HG03460 (cell line): ENCODE measurements at regions not wholly inside any gene's neighbourhood (a gene's known extent, or its start where the extent isn't known, plus 50 kb on each side); places are given as distances from the start of the nearest gene placed in this dataset.
"Not testable (repeated sequence)": the region's sequence is repeated elsewhere in the genome, so short reads cannot be mapped to it uniquely, and the experiment has no call there.

Experiments used
- ATAC-seq: cut with Tn5 transposase; IDR thresholded peaks from one replicate; pipeline ENCODE4 v1.9.1; 2021; ENCODE audit not compliant: unreplicated experiment

DNA sequence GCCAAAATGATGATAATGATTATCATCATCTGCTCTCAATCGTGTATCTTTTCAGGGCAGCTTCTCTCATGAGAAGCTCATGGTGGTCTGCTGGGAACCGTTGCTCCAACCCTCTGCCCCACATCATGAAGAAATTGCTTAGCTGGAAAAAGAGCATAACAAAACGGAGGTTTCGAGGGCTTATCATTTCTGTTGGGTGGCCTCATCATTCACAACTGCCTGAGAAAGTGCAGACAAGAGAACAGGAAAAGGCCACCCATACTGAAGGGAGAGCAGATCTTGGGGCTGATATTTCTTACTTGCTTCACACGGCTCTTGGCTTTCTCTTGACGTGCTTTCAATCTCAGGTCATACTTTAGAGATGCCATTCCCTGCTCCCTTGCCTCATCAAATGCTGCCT, 471.6 kb downstream of the CD83 start:
- no peak for ATAC-seq

DNA sequence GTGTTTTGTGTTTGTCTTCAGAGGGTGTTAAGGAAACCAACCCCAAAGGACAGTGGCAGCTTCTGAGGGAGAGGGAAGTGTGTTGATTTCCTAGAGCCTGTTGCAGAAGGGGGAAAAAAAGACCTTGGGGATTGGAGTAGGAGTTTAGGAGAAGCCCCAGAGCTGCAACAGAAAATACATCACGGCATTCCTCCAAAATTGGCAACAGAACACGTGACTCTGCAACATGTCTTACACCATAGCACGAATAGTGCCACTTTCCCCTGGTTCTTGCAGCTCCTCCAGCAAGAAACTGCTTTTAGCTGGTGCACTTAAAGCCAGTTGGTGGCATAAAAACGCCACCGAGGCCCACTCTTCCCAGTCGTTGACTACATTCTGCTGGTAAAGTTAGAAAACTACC, 473.0 kb downstream of the CD83 start:
- no peak for ATAC-seq

DNA sequence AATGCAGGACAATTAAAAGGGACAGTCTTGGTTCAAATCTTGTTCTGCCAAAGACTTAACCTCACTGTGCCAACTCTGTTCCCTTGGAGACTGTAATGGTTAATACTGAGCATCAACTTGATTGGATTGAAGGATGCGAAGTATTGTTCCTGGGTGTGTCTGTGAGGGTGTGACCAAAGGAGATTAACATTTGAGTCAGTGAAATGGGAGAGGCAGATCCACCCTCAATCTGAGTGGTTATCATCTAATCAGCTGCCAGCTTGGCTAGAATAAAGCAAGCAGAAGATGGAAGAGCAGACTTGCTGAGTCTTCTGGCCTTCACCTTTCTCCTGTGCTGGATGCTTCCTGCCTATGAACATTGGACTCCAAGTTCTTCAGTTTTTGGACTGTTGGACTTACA, 474.4 kb downstream of the CD83 start:
- ATAC-seq, result no peak

DNA sequence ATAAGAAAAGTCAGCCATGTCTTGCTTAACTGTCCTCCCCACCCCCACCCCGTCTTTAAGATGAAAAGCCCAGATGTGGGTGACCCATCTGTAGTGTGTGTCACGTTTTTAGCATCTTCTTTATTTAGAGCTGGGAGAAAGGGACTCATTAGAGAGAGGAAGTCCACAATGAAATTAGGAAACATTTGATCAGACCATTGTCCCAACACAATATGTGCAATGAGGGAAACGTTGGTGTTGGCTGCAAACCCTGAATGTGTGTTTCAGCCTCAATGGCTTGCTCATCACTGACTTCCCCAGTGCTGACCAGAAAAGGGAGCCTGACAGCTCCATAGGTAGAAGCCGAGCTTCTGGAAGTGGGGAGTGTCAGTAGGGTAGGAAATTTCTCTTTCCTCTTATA, 475.7 kb downstream of the CD83 start:
- ATAC-seq, result no peak

DNA sequence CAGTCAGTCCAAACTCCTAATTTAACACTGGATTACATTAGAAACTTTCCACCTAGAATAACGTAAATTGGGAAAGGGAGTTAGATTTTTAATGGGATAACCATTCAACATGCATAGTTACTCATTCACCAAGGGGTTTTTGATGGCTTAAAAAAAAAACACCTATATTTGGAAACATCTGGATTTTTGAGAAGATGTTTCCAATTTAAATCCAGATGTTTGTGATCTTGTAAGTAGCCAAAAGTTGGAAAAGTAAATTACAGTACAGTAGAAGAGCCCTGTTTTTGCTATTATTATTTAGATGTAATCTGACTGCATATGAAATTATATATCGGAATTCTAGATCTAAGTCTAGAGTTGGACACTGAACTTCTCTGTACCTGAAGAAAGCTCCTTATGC, 478.2 kb downstream of the CD83 start:
- ATAC-seq, result no peak

DNA sequence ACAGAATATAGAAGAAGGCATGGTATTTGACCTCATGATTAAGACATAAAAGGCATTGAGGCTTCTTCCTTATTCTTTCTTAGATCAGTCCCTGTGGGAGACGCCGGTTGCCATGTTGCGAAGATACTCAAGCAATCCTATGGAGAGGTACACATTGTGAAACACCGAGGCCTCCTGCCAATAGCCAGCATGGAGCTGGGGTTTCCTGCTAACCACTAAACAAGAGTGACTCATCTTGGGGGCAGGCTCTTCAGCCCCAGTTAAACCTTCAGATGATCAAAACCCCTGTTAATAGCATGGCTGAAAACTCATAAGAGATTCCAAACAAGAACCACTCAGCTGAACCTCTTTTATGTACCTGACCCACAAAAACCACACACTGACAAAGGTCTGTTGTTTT, 478.8 kb downstream of the CD83 start:
- no peak for ATAC-seq

DNA sequence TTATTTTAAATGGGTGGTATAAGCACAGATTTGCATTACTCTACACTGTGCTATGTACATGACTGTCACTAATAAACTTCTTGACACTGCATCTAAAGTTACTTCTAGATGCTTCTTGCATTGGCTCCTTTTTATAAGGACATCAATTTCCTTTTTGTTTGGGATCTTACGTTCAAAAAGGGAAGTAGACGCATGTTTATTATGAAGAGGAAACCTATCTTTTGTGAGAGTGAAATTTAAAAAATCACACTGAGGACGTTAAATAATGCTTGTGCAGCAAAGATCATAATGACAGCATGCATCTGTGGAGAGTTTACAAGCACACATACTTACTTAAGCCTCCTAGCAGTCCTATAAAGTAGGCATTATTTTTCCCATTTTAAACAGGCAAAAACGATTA, 479.5 kb downstream of the CD83 start:
- ATAC-seq, result no peak

DNA sequence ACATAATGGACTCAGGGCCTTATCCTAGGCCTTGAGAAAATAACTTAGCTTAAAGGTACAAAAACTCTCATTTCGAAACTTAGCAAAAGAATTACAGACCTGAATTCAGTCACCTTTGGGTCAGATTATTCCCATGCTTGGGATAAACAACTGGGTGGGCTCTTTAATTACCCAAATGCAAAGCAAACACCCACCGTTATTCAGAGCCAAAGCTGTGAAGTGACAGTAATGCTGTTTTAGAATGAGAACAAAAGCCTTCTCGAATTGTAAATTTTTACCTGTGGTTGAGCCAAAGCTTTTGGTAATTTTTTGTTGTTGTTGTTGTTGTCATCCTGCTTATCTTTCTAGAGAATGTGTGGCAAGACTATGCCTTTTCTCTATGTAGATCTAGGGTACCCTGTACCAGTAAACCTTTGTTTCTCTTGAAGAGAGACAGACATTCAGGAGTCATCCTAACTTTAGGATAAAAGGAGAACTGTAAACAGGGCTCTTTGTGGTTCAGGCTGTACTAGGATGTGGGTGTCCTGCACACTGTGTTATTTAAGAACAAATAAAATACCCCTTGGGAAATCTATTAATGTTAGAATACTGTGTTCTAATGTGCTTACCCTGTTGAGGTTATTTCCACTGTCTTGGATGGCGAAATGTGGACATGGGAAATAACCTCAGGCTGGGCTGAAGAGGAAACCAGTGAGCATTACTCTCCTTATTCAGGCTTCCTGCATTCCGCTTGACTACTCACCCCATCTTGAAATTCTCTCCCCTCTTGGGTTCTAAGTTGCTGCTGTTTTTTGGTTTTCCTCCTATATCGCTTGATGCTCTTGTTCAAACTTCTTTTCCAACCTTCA, 480.7 kb downstream of the CD83 start:
- ATAC-seq, result no peak

DNA sequence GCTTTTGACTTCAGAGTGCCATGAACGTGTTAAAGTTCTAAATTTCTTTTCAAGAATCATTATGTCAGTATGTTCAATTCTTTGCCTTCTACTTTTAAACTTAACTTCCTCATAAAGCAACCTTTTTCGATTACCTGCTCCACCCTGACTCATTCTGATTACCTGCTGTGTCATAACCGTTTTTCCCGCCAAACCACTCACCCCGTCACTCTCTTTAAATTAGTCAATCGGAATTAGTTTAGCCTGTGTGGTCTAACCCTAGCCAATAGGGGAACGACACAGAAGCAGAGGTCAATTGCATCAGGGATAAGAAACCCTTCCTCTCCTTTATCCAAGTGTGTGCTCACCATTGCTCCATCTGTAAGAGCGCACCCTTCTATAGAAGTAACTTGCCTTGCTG, 482.7 kb downstream of the CD83 start:
- not testable (repeated sequence) for ATAC-seq

DNA sequence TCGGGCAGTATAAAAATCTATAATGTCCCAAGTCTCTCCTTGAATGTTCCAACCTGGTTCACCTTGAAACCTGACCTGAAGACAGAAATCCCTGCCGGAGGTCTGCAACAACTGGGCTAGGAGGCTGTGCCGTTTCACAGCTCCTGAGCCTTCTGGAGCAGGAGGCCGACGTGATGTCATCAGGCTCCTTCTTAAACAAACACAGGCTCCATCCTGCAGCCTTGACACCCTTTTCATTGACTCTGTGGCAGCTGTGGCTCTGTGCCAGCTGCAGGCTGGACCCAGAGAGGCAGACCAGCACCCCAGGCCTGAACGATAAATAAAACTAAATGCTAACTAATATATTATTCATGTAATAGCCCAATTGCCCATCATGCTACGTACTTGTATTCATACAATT, 483.9 kb downstream of the CD83 start:
- no peak for ATAC-seq

DNA sequence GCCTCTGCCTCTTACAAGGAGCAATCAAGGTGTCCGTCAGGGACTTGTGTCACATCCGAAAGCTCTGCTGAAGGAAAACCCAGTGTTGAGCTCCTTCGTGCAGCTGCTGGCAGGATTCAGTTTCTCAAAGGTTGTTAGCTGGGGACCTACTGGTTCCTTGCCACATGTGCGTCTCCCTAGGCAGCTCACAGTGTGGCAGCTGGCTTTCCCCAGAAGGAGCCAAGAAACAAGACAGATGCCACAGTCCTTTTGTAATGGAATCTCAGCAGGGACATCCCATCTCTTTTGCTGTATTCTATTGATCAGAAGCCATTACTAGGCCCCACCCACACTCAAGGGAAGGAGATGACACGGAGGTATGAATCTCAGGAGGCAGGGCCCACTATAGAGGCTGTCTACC, 488.8 kb downstream of the CD83 start:
- ATAC-seq, result no peak

DNA sequence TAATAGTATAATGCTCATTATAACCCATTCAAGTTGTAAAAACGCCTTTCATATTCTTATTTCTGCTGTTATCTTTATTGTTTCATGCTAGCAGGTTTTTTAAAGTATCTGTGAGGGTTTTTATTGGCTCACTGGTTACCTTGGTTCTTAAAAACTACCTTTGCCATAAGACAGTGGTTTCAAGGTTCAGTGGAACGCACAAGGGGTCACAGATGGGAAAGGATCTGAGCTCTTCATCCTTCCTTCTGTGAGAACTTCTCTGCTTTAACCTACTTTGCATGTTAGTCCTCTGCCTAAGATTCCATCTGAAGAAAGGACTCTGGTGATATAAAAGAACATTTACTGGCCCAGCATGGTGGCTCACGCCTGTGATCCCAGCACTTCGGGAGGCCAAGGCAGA, 492.6 kb downstream of the CD83 start:
- no peak for ATAC-seq

DNA sequence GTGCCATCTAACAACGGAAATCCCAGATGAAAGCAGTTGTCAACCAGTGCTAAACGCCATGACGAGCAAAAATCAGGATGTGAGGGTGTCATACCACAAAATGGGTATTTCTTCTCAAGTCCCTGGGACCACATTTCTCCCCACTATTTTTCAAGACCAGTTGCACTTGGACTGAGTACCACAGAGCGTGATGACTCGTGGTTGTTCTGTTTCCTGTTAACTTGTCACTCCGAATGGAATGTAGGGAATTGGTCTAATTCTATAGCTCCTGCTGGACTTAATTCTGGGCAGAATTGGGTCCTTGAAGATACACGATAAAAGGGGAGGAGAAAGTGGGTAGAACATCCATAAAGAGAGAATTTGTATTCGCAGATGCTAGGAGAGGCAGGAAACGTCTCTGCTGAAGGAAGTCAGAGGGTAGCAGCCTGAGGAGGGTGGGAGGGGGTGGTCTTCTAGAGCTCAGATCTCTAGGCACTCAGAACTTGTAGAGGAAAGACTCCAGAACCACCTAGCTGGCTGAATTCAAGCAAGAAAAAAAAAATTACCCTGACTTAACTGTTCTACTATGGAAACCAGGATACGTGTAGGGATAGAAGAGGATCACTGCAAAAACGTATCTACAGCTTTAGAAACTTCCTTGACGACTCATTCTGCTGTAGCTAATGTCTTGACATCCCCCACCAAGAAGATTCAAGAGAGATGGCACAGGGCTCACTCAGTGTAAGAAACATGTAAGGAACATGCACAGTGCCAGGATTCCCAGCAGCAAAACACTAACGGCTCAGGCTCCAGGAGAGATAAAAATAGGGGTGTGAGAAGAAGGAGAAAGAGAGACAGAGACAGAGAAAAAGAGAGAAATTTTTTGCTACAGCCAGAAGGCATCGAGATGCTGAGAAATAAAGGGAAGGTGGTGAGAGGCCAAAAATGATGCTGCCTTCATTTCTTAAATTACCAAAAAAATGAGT, 494.7 kb downstream of the CD83 start:
- ATAC-seq, result no peak

DNA sequence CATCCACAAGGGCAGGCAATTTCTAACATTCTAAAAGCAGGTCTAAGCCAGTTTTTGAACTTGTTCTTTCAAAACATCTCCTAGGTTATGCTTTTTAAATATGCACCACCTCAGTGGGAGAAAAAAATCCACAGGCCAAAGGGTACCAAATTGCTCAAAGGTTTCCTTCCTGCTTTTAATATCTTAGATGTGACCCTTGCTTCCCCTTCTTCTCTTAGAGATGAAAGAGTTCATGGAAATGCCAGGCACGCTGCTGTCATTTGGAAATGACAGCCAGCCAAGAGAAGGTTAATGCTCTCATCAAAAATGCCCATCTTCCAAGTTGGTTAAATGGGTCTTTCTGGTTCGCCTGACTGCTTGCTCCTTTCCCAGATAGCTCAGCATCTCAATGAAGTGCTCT, 497.1 kb downstream of the CD83 start:
- ATAC-seq, result no peak

DNA sequence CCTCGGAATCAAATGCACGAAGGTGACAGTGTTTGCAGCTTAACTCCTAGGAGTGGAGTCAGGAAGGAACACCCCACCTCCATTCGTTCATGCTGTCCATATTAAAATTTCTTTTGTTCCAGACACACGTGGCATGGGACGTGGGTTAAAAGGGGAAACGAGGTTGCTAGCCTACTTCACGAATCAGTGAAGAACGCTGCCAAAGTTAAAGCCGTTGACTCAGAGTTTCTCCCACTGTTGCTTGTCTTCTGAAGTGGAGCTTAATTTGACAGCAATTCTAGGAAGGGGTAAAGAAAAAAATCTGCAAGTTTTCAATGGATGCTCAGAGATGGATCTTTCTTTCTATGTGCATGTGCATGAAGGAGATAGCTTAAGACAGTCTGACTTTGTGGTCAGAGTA, 499.1 kb downstream of the CD83 start:
- no peak for ATAC-seq

DNA sequence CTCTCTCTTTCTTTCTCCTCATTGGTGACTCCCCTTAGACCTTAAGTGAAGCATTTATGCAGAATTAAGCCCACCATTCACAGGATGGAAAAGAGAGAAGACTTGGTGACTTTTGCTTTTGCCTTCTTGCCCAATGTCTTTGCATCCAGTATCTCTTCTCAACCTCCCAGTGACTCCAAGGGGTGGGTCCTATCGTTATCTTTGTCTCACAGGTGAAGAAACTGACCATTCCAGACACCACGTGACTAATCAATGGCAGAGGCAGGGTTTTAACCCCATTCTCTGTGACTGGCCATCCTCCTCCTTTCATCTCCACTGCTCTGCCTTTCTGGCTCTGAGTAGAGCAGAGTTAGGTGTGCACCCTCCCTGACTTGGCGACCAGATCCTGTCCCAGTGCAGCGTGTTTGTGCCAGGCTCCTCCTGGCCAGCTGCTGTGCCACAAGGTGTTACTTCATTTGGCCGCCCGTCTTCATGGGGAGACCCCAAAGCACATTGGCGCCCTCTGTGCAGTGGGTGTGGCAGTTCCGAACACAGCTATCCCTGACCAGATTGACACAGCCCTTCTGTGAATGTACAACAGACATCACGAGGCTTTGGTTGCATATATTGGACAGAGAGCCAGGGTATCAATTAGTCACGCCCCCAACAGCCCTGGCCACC, 501.3 kb downstream of the CD83 start:
- no peak for ATAC-seq

DNA sequence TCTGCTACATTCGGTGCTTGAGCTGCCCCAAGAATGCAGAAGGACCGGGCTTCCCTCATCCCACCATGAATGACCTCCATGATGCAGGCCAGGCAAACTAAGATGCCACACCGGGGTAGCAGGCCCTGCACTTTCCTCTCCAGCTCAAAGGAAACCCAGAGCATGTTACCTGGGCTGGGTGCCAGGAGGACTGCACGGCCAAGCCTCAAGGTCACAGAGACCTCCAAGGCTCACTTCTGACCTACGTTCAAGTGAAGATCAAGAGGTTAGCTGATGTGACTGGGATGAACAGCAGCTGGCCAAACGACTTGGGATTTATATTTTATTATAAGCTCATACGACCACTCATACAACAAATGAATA, 501.8 kb downstream of the CD83 start:
- no peak for ATAC-seq

DNA sequence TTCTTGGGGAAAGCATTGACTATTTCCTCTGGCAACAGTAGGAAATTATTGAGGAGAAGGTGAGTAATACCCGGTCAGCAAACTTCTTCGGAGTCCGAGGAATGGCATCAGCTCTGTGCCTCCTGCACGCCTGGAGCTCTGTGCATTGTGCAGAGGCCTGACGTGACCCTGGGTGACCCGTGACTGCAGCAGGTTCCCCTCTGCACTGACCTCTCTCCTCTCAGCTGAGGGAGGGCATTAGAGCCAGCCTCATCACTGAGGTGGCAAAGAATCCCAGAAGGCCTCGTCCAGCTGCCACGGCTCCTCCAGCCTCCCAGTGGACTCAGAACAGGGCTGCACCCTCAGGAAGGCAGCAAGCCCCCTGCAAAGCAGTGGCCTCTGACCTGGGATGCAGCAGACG, 502.9 kb downstream of the CD83 start:
- no peak for ATAC-seq

DNA sequence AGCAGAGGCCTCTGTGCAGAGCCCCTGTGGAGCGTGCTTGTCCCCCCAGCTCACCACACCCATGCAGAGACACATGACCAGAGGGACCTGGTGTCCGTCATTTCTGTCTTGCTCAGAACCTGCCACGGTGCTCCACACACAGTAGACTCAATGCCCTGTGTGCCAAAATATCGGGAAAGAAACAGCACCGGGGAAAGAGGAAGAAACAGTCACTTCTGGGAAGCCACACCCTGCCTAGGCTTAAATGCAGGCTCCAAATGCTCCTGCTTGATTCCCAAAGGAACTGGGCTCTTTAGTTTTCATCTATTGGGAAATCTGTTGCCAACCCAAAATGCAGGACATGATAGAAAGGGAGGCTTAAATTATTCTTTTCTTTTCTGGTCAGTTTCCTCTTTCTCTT, 503.9 kb downstream of the CD83 start:
- ATAC-seq, result no peak

DNA sequence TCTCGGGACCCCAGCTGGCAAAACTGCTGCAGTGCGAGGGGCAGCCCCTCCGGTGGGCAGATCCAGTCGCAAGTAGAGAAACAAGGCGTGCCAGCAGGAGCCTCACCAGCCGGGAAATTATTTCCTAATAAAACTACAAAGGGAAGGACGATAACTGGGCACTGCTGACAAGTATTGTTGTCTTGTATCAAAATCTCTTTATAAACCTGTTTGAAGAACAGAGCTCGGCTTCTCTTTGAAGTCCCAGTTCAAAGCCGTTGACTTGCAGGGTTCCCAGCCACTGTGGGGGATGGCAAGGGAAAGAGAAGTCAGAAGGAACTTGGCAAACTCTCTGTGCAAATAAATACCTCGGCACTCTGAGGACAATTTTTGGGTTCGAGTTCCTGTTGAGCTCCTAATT, 504.5 kb downstream of the CD83 start:
- no peak for ATAC-seq

DNA sequence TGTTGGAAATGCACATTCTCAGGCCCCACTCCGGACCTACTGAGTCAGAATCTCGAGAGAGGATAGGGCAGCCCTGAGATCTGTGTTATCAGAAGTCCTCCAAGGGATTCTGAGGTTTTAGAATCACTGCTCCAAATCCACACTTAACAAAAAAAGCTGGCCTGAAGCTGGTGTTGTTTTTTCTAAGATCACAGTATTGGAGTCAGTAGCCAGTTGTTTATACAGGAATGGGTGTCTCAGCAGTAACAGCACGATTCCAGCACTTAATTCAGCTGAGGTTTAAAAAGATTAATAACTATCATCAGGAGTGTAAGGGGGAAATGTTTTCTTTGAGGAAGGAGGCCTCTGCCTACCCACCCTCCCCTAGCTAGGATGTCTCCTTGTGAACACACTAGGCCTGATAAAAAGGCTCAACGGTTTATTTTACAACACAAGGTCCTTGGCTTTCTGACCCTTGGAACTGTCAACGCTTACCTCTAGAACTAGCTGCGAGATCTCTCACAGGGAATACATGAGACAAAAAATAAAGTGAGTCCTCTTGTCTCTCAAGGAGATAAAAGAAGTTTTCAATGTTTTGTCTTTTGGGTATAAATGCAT, 505.4 kb downstream of the CD83 start:
- ATAC-seq, result no peak
